Mammary epithelial cell (primary cell): ENCODE measurements at regions not wholly inside any gene's neighbourhood (a gene's known extent, or its start where the extent isn't known, plus 50 kb on each side); places are given as distances from the start of the nearest gene placed in this dataset.

Experiments
- CTCF ChIP-seq, 2 donors: IDR thresholded peaks in 1 of 2; conservative IDR thresholded peaks in 1 of 2; 2 replicates each; pipeline ENCODE4 v1.5.1; 2011 to 2012; ENCODE audit warnings: inconsistent platforms in 2 of 2, low read length in 2 of 2, mild to moderate bottlenecking in 2 of 2, control low read depth in 1 of 2, low read depth in 1 of 2; ENCODE audit not compliant: insufficient read depth in 1 of 2; ENCODE audit errors: extremely low read depth in 1 of 2
- EZH2 ChIP-seq: IDR thresholded peaks from 2 replicates; pipeline ENCODE4 v1.6.1; 2012; ENCODE audit warnings: low read length, inconsistent platforms, borderline replicate concordance

GRCh38 chr18:78527984-78528383 lies 451.6 kb upstream of the SALL3 start:
- TF ChIP-seq CTCF (conservative IDR thresholded peaks at IDR 0.05 in 1 of 2, IDR thresholded peaks at IDR 0.05 in 1 of 2; ENCODE audit: extremely low read depth in 1 of 2, insufficient read depth in 1 of 2, low read depth in 1 of 2, low read length in 2 of 2) = no peak
- no peak for TF ChIP-seq EZH2
